GM21528 (cell line): ENCODE measurements at regions not wholly inside any gene's neighbourhood (a gene's known extent, or its start where the extent isn't known, plus 50 kb on each side); places are given as distances from the start of the nearest gene placed in this dataset.
"Not testable (repeated sequence)": the region's sequence is repeated elsewhere in the genome, so short reads cannot be mapped to it uniquely, and the experiment has no call there.

Source experiments
- ATAC-seq: cut with Tn5 transposase; IDR thresholded peaks from one replicate; pipeline ENCODE4 v1.9.1; 2021; ENCODE audit warnings: mild to moderate bottlenecking, moderate library complexity; ENCODE audit not compliant: unreplicated experiment, low FRiP score

- ATAC-seq = peak; percentile 76
Observed at GRCh38 chr9:89690334-89690912, 85.6 kb downstream of the GADD45G start.

DNA sequence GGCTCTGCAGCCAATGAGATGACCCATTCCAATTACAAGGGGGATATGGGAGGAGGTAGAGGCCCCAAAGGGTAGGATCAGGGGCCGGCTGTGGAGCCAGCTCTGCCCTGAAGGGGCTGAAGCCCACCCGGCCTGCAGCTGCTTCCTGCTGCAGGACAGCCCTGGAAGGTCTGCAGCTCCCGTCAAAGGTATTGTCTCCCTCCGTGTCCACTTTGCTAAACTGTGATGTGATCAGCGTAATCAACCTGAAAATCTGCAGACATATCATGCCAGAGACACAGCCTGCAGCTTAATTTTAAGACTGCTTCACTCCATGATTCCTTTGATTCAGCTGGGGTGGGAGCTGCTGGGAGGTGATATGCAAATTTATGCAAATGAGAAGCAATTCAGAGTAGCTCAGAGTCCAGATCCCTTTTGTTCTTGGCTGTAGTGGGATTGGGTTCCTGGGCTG lies 90.7 kb downstream of the GADD45G start:
- no peak for ATAC-seq

GRCh38 chr9:89695979-89696378 lies 91.2 kb downstream of the GADD45G start:
- ATAC-seq = not testable (repeated sequence)

- ATAC-seq = no peak
Observed at GRCh38 chr9:89696780-89697179, 92.0 kb downstream of the GADD45G start.

- no peak for ATAC-seq
Observed at GRCh38 chr9:89697553-89697952, 92.7 kb downstream of the GADD45G start.

DNA sequence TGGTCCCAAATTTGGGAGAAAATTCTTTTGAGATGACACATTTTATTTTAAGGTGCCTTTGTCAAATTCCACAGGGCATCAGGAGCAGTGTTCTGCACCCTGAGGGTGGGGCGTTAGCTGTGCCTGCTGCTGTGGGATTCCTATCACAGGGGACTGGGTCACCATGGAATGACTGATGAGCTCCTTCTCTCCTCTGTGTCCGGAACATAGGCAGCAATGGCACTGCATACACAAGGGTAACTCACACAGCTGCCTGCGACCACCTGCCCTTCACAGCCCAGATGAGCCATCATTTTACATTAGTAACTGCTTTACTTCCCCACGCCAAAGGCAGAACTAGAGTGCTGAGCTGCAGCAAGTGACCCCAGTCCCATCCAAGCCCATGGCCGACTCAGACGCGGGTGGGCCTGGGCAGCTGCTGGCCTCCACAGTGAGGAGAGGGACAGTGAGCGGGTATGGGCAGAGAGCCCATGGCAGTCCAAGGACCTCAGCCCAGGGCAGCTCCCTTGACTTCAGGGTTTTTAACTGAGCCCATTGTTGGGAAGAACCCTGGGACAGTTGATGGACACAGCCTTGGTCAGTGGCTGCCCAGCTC lies 93.7 kb downstream of the GADD45G start:
- ATAC-seq = no peak

GRCh38 chr9:89699646-89700045 lies 94.8 kb downstream of the GADD45G start:
- no peak for ATAC-seq

- ATAC-seq = peak; percentile 59
Observed at GRCh38 chr9:89701221-89701798, 96.5 kb downstream of the GADD45G start.

GRCh38 chr9:89702401-89702800 lies 97.6 kb downstream of the GADD45G start:
- no peak for ATAC-seq

DNA sequence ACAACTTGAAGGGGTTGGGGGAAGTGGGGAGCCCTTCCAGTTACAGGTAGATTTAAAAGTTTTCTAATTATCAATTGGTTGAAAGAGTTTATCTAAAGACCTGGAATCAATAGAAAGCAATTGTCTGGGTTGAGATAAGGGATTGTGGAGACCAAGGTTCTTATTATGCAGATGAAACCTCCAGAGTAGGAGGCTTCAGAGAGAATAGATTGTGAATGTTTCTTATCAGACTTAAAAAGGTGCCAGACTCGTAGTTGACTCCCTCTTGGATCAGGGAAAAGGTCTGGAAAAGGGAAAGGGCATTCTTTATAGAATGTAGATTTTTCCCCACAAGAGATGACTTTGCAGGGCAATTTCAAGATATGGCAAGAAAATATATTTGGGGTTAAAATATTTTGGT lies 100.8 kb downstream of the GADD45G start:
- no peak for ATAC-seq

DNA sequence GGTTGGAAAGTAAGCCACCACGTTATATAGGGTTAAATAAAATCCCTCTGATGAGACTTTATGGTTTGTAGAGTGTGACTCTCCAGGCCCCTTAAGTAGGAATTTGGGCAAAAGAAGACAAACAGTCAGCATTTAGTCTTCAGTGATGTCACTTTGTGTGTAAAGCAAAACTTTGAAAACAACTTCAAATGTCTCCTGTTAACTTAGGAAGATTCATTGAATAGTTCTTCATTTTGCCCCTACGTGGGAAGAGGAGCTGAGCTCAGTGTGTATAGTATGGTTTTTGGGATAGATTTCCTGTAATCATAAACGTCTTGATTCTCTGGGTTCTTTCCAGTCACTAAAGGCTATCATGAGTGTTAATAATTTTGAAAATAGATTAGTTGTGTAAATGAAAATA lies 101.3 kb downstream of the GADD45G start:
- no peak for ATAC-seq

GRCh38 chr9:89706731-89707191 lies 101.9 kb downstream of the GADD45G start:
- no peak for ATAC-seq

DNA sequence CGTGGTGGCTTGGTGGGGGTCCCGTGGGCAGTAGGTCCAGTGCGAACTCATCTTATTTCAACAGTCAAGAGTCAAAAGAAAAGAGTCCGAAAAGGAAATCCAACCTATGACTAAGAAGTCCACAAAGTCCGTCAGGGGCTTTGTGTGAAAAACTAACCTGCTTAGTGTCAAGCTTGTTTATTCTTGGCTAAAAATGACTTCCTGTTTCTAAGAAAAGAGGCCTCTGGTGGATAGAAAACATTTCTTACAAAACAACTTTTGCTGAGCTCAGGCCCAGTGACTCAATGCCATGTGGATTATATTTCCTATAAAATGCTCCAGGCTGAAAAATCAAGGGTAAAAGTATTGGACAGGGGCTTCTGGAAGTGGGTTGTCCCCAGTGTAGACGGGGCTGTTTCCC lies 105.9 kb downstream of the GADD45G start:
- ATAC-seq = no peak

DNA sequence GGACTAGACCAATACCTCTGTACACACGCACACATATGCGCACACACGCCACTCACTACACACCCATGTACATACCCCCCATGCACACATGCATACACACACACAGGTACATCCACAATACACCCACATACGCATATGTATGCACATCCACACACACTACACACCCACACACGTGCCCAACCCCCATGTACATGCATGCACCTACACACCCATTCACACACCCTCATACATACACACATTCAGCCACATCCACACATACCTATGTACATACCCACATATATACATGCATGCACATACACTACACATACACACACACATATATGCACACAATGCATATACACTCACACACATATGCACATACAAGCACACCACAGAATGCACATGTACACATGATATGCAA lies 107.1 kb downstream of the GADD45G start:
- no peak for ATAC-seq

DNA sequence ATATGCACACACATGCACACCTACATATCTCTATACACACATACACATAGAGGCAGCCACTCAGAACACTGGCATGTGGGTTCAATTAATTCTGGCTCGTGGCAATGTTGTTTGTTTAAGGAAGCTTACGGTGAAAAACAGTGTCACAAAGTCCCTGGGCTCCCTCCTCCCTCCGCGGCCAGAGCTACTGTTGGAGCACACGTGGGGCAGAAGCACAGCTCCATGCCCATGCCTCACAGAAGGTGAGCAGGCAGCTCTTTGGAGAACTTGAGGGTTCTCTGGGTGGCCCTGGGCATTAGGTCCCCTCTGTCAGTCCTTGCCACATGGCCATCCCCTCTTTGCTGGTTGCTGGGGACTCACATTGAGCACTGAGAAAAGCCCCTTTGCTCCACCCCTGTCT lies 107.5 kb downstream of the GADD45G start:
- ATAC-seq = no peak

GRCh38 chr9:89714321-89714720 lies 109.5 kb downstream of the GADD45G start:
- ATAC-seq = no peak

- ATAC-seq = no peak
Observed at GRCh38 chr9:89715318-89715858, 110.6 kb downstream of the GADD45G start.

DNA sequence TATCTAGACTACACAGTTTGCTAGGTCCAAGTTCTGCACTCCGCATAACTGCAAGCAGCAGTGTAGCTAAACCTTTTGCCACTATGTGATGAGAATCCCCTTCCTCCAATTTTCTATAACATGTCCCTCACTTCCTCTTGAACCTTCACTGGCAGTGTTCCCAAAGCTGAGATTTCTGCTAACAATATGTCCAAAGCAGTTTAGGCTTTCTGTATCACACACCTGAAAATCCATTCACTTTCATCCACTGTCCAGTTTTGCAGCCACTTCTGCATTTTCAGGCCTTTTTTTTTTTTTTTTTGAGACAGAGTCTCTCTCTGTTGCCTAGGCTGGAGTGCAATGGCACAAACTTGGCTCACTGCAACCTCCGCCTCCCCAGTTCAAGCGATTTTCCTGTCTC lies 111.1 kb downstream of the GADD45G start:
- ATAC-seq = no peak

GRCh38 chr9:89716559-89716958 lies 111.7 kb downstream of the GADD45G start:
- ATAC-seq = no peak

DNA sequence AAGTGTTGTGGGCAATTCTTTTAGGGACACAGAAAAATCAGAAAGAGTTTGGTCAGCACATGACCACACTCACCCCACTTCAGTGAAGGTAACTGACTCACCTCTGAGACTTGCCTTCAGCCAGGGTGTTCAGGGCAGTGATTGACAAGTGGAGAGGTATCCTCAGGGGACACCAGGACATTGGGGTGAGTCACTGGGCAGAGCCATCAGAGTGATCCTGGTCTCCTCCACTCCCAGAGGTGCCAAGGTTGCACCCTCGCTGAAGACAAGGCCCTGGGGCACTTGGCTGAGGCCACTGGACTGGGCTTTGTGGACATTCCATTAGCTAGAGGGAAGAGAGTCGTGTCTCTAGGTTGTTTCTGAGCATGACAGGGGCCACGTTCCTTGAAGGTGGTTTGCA lies 113.4 kb downstream of the GADD45G start:
- ATAC-seq = no peak

- ATAC-seq = no peak
Observed at GRCh38 chr9:89718651-89719050, 113.8 kb downstream of the GADD45G start.

GRCh38 chr9:89719202-89719601 lies 114.4 kb downstream of the GADD45G start:
- ATAC-seq = no peak
